GM12872 (cell line): ENCODE measurements at regions not wholly inside any gene's neighbourhood (a gene's known extent, or its start where the extent isn't known, plus 50 kb on each side); places are given as distances from the start of the nearest gene placed in this dataset.

Experiments
- TF ChIP-seq, protein P1 (sequence below): IDR thresholded peaks from 3 replicates; pipeline ENCODE4 v1.5.1; 2011; ENCODE audit warnings: low read depth, mild to moderate bottlenecking, low read length, moderate library complexity; ENCODE audit not compliant: insufficient read depth

DNA sequence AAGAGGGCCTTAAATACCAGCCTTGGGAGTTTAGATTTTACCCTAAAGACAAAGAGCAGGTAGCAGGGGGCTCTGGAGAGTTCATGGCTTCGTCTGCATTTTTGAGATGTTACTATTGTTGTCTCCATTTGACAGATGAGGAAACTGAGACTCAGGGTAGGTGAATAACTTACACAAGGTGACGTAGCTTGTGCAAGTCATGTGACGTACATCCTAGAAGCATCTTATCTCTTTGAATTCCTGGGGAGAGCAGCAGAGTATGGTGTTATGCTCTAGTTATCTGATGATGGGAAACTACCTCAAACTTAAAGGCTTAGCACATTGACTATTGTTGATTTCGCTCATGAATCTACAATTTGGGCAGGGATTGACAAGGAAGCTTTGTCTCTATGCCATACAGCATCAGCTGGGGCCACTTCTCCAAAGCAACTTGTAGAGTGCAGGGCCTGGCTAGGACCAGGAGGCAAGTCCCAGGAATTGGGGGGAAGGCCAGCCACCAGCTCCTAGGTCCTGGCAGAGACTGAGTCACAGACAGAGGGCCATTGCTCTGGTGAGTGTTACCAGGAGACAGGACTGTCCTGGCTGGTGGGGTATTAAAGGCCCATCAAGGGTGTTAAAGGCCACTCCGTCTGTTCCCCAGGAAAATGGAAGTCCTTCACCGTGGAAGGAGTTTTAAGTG is 52.1 kb upstream of the TSKU start:
- TF ChIP-seq, protein P1, sequence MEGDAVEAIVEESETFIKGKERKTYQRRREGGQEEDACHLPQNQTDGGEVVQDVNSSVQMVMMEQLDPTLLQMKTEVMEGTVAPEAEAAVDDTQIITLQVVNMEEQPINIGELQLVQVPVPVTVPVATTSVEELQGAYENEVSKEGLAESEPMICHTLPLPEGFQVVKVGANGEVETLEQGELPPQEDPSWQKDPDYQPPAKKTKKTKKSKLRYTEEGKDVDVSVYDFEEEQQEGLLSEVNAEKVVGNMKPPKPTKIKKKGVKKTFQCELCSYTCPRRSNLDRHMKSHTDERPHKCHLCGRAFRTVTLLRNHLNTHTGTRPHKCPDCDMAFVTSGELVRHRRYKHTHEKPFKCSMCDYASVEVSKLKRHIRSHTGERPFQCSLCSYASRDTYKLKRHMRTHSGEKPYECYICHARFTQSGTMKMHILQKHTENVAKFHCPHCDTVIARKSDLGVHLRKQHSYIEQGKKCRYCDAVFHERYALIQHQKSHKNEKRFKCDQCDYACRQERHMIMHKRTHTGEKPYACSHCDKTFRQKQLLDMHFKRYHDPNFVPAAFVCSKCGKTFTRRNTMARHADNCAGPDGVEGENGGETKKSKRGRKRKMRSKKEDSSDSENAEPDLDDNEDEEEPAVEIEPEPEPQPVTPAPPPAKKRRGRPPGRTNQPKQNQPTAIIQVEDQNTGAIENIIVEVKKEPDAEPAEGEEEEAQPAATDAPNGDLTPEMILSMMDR: no peak

DNA sequence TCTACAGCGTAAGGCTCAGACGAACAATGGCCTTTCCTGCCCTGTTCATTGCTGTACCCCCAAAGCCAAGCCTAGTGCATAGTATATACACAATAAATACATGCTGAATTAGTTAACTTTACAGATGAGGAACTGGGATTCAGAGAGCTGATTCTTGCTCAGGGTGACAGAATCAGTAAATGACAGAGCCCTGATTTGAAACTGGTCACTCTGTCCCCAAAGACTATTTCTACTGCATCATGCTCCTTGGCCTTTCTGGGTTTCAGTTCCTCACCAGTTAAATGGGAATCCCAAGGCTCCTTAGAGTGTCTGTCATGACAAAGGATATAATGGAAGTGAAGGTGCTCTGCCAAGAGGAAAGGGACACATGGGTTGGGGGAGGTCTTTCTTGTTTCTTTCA is 50.5 kb upstream of the TSKU start:
- TF ChIP-seq, protein P1: no peak
